A549 (cell line): ENCODE measurements at regions not wholly inside any gene's neighbourhood (a gene's known extent, or its start where the extent isn't known, plus 50 kb on each side); places are given as distances from the start of the nearest gene placed in this dataset.

ENCODE experiments used
- CHD4 ChIP-seq: fragments of 200-600 bp; sonication (generic); IDR thresholded peaks from 2 replicates; pipeline ENCODE4 v1.6.1; 2016; ENCODE audit warnings: antibody characterized with exemption, mild to moderate bottlenecking, borderline replicate concordance
- CTCF ChIP-seq: fragments of >200 bp; sonication (Bioruptor Twin); formaldehyde crosslinking; IDR thresholded peaks from 3 replicates; pipeline ENCODE4 v1.5.1; 2016
- EP300 ChIP-seq, 2 experiments: fragments of >200 bp; sonication (Bioruptor Twin); formaldehyde crosslinking; IDR thresholded peaks; 2 replicates in 1 of 2; 3 replicates in 1 of 2; pipeline ENCODE4 v1.6.1; 2016 to 2017
- HMGXB4 ChIP-seq: fragments of 250-450 bp; sonication (Bioruptor Pico); IDR thresholded peaks from 2 replicates; pipeline ENCODE4 v1.5.0; 2021; ENCODE audit warnings: mild to moderate bottlenecking, moderate library complexity, borderline replicate concordance
- MAX ChIP-seq: IDR thresholded peaks from 2 replicates; pipeline ENCODE4 v1.6.1; 2012
- POLR2A ChIP-seq: IDR thresholded peaks from 2 replicates; pipeline ENCODE4 v1.6.1; 2012; ENCODE audit warnings: mild to moderate bottlenecking, low read length
- SMC3 ChIP-seq: fragments of >200 bp; sonication (Bioruptor Twin); formaldehyde crosslinking; IDR thresholded peaks from 3 replicates; pipeline ENCODE4 v1.6.1; 2018; ENCODE audit warnings: inconsistent platforms

GRCh38 chr4:19462117-19462516 lies 789.6 kb upstream of the SLIT2 start:
- TF ChIP-seq HMGXB4 (CRISPR knock-in tag): no peak
- TF ChIP-seq CTCF: no peak
- TF ChIP-seq EP300 (IDR thresholded peaks at IDR 0.05): no peak
- TF ChIP-seq MAX: no peak
- no peak for TF ChIP-seq SMC3
- TF ChIP-seq POLR2A: no peak
- TF ChIP-seq CHD4: no peak
